Vagina (tissue), 2 donors: ENCODE measurements at regions not wholly inside any gene's neighbourhood (a gene's known extent, or its start where the extent isn't known, plus 50 kb on each side); places are given as distances from the start of the nearest gene placed in this dataset.
"Not testable (repeated sequence)": the region's sequence is repeated elsewhere in the genome, so short reads cannot be mapped to it uniquely, and the experiment has no call there.

Experiments
- CTCF ChIP-seq, 3 experiments: fragments of 450-650 bp in 2 of 3; fragments of 200-600 bp in 1 of 3; sonication (generic) in 1 of 3; IDR thresholded peaks; one replicate each; pipeline ENCODE4 v1.5.1; 2017 to 2019; ENCODE audit warnings: antibody characterized with exemption in 3 of 3, mild to moderate bottlenecking in 2 of 3, moderate library complexity in 2 of 3
- POLR2AphosphoS5 ChIP-seq, 2 donors: sonication (generic); formaldehyde crosslinking; IDR thresholded peaks; one replicate each; pipeline ENCODE4 v1.9.0; 2017; ENCODE audit warnings: antibody characterized with exemption in 2 of 2, mild to moderate bottlenecking in 2 of 2, low read depth in 1 of 2; ENCODE audit not compliant: insufficient read depth in 1 of 2

GRCh38 chr2:131922854-131923253, 238.9 kb downstream of the ANKRD30BL start:
- TF ChIP-seq CTCF (IDR thresholded peaks at IDR 0.05); POLR2AphosphoS5 (IDR thresholded peaks at IDR 0.05; ENCODE audit: insufficient read depth in 1 of 2, low read depth in 1 of 2): not testable (repeated sequence)
